Heart left ventricle (tissue), 13 donors: ENCODE measurements at regions not wholly inside any gene's neighbourhood (a gene's known extent, or its start where the extent isn't known, plus 50 kb on each side); places are given as distances from the start of the nearest gene placed in this dataset.

ENCODE experiments used
- POLR2A ChIP-seq, 2 donors: fragments of 450-650 bp; IDR thresholded peaks; one replicate each; pipeline ENCODE4 v1.6.1; 2017; ENCODE audit warnings: antibody characterized with exemption in 2 of 2, mild to moderate bottlenecking in 2 of 2, moderate library complexity in 2 of 2
- TF ChIP-seq, protein P1 (sequence below), 12 donors: fragments of 200-600 bp; sonication (generic) in 4 of 12; IDR thresholded peaks; one replicate each; pipeline versions ENCODE4 v1.5.0 to v1.8.0; 2018 to 2022; ENCODE audit warnings: antibody characterized with exemption in 12 of 12, mild to moderate bottlenecking in 5 of 12
- donor health status: ischemic (EF 13 %, LVEDD 7.1; RV severe dilation, severe dysfunction).
- donor health status: DM: no; HTN: yes; CAD: no.
- donor health status: DM: no; HTN: no; CAD: no.
- donor health status: ischemic (EF 25% LVEDD 6.9; RV normal size, moderate dysfunction).
- donor health status: ischemic (EF 25% LVEDD 5.7; RV mildly dilated, moderate dysfunction).
- donor health status: ischemic (EF 35%, LVEDD 5.7; RV mildly dilated, moderate dysfunction).
- donor health status: nonischemic (EF 11% LVEDD 7.7; RV severe dilation, severe dysfunction).
- donor health status: DM: yes; HTN: yes; CAD: no.
- donor health status: PGD.
- donor health status: ischemic (EF 29% LVEDD 5.4; RV normal size, mild dysfunction).
- donor health status: nonischemic (EF 23%, LVEDD 6.1; RV moderate dilation, normal function).

DNA sequence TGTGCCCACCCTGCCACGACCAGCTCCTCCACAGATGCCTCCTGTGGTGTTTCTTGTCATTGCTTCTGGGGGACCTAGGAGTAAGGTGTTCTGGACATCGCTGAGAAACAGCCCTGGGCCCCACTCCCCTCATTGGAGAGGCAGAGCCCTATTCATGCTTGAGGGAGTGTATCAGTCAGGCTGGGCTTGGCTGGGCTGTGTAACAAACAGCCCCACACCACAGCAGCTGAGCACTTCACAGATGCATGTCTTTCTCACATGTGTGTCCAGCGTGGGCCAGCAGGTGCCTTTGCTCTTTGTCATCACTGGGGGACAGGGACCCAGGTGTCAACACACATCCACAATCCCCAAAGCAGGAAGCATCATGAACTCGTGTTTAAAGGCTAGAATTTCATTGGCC lies 65.1 kb upstream of the FBRSL1 start:
- TF ChIP-seq, protein P1, sequence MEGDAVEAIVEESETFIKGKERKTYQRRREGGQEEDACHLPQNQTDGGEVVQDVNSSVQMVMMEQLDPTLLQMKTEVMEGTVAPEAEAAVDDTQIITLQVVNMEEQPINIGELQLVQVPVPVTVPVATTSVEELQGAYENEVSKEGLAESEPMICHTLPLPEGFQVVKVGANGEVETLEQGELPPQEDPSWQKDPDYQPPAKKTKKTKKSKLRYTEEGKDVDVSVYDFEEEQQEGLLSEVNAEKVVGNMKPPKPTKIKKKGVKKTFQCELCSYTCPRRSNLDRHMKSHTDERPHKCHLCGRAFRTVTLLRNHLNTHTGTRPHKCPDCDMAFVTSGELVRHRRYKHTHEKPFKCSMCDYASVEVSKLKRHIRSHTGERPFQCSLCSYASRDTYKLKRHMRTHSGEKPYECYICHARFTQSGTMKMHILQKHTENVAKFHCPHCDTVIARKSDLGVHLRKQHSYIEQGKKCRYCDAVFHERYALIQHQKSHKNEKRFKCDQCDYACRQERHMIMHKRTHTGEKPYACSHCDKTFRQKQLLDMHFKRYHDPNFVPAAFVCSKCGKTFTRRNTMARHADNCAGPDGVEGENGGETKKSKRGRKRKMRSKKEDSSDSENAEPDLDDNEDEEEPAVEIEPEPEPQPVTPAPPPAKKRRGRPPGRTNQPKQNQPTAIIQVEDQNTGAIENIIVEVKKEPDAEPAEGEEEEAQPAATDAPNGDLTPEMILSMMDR (IDR thresholded peaks at IDR 0.05), result no peak
- TF ChIP-seq POLR2A (IDR thresholded peaks at IDR 0.05), result no peak
